Caki2 (cell line): ENCODE measurements at regions not wholly inside any gene's neighbourhood (a gene's known extent, or its start where the extent isn't known, plus 50 kb on each side); places are given as distances from the start of the nearest gene placed in this dataset.
"Not testable (repeated sequence)": the region's sequence is repeated elsewhere in the genome, so short reads cannot be mapped to it uniquely, and the experiment has no call there.

Experiments used
- DNase-seq: peaks from one replicate; pipeline ENCODE4 v3.0.0-alpha.2; 2015; ENCODE audit warnings: low read depth
- in situ Hi-C: cut with HindIII; loops from 2 replicates; pipeline ENCODE4 v1.10.0; 2016; ENCODE audit warnings: low sequenced_read_pairs, low pct_unique_long_range_greater_than_20kb, mixed read lengths

DNA sequence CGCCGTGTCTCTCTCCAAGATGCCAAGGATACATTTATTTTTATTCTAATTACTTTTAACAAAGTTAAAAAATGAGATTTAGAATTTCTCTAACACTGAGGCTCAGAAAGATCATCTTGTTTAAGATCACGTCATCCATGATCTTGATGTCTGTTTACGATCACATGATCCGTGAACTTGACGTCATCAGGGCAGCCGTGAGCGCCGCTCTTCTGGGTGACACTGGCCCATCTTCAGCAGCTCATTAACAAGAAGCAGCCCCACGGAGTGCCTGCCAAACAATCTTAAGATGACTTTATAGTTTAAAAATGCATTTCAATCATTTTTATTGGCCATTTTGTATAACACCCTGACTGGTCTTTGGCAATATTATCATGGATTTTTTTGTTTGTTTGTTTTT lies 291.1 kb upstream of the PRKCQ start:
- in situ Hi-C loops = no loop called here
- no peak for DNase-seq

GRCh38 chr10:6868036-6868725 lies 288.1 kb upstream of the PRKCQ start:
- DNase-seq = no peak
- in situ Hi-C loops = no loop called here

DNA sequence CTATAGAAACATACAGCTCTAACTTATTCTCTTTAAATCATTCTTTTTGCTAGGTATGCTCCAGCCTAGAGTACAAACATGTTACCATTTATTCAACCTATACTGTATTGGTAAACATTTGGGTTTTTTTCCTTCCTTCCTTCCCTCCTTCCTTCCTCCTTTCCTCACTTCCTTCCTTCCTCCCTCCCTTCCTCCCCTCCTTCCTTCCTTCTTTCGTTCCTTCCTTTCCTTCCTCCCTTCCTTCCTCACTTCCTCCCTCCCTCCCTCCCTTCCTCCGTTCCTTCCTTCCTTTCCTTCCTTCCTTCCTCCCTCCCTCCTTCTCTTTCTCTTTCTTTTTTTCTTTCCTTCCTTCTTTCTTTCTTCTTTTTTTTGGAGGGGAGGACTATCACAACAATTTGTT lies 286.7 kb upstream of the PRKCQ start:
- DNase-seq = no peak
- in situ Hi-C loops = no loop called here

- in situ Hi-C loops = no loop called here
- DNase-seq = no peak
Observed at GRCh38 chr10:6864142-6864541, 284.1 kb upstream of the PRKCQ start.

DNA sequence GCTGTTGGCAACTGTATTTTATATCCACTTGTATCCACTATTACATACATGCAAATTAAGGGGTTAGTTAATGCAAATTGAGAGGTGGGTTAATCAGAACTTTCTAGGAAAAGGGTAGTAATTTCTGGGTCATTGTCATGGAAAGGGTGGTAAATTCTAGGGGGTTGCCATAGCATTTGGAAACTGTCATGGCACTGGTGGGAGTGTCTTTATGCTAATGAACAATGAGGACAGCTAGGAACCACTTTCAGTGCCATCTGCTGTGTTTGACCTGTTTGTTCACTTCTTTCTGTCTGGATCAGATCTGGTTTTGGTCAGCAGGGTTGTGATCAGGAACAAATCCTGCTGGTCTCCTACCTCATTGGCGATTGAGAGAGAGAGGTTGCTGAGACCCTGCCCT lies 283.3 kb upstream of the PRKCQ start:
- in situ Hi-C loops = no loop called here
- DNase-seq = no peak

DNA sequence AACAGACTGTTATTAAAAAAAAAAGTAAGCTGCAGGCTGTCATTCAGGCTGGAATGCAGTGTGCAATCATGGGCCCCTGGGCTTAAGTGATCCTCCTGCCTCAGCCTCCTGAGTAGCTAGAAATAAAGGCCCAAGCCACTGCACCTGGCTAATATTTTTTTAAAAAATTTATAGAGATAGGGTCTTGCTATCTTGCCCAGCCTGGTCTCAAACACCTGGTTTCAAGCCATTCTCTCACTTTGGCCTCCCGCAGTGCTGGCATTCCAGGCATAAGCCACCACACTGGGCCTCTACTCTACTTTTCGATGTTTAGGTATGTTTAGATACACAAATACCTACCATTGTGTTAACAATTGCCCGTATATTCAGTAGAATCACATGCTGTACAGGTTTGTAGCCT lies 270.4 kb upstream of the PRKCQ start:
- in situ Hi-C loops = no loop called here
- DNase-seq = no peak

DNA sequence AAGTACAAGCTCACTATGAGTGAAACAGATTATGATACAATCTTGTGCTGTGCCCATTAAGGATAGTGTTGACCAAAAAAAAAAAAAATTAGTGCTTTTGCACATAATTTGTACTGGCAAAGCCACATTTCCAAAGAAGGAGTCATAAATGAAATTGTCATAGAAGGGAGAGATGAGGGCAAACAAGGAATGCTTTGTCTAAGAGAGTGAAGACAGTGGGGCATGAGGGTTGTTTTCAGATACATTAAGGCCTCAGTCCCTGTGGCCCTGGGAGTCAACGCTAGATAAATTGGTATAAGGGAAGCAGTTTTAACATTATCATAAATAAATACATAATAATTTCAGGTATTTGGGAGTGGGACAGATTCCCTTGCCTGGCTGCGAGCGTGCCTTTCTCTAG lies 267.5 kb upstream of the PRKCQ start:
- in situ Hi-C loops = no loop called here
- no peak for DNase-seq

DNA sequence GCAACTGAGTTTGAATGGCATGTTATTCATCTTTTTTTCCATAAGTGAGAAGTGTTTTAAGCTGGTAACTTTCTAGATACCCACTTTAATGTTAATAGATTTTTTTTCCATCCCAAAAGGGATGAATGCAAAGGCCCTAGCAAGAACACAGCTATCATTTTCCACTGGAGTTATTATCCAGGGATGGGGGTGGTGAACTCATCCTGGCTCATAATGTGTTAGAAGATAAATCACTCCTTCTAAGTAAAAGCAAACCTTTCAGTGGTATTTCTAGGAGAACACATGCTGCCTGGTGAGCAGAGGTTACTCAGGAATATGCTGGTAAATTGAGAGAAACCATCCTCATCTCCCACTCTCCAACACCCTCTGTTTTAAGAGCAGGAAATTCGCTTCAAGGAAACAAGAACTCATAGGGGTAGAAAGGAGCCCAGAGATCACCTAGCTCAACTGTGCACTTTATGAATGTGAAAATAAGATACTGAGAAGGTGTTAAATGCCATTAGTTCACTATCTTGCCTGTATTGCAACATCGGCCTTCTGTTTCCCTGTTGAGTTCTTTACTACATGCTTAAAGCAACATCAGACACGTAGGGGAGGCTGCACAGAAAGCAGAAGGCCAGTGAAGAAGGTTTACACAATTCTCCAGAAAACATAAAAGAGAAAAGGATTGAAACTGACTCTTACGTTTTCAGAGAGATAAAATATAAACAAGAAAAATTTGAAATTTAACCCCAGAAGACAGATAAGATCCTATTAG lies 264.0 kb upstream of the PRKCQ start:
- no peak for DNase-seq
- in situ Hi-C loops = no loop called here

DNA sequence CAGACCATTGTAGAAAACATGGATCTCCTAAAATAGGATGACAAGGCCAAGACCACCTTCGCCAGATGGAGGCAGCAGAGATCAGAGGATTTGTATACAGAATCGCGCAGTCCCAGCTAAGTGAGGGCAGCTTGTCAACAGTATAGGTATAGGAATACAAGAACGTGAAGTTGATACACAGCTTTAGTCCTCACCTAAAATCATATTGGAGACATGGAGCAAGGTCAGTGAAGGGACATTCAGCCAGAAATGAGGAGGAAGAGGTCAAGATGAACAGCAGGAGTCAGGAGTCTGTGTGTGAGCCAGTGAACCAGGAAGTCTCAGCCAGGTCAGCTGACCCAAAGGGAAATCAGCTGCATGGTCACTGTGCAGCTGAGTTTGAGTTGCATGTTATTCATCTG lies 263.4 kb upstream of the PRKCQ start:
- in situ Hi-C loops = no loop called here
- DNase-seq = no peak

DNA sequence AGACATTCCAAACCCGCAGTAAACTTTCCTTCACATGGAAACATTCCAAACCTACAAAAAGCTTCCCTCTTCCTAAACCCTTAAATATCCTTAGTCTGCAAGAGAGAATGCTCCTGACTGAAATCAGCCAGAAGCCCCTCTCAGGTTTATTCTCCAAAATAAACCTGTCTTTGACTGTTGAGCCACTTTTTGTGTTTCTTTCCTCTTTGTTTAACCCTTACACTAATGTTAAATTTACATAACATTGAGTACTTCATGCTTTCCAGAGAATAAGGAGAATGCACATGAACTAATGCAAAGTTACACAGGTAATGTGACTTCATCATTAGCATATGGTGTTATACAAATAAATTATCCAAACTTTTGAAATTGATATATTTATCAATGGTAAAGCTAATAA lies 262.6 kb upstream of the PRKCQ start:
- DNase-seq = no peak
- in situ Hi-C loops = no loop called here

GRCh38 chr10:6841761-6842160 lies 261.7 kb upstream of the PRKCQ start:
- in situ Hi-C loops = no loop called here
- DNase-seq = no peak

DNA sequence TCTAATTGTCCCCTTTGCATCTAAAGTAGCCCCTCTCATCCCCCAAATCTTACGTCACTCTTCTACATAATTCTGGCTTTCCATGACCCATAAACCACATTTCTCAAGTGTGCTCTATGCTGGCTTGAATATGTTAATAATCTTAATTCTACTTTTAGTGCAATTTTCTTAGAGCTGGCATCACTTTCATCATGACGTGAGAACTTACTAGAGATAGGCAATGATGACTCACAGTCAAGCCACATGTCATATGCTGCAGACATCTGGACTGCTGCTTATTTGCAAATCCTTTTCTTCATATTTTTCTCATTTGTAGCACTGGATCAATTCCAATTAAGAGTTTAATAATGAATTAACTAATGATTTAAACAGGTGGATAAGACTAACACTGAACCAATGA lies 260.7 kb upstream of the PRKCQ start:
- in situ Hi-C loops = no loop called here
- DNase-seq = no peak

DNA sequence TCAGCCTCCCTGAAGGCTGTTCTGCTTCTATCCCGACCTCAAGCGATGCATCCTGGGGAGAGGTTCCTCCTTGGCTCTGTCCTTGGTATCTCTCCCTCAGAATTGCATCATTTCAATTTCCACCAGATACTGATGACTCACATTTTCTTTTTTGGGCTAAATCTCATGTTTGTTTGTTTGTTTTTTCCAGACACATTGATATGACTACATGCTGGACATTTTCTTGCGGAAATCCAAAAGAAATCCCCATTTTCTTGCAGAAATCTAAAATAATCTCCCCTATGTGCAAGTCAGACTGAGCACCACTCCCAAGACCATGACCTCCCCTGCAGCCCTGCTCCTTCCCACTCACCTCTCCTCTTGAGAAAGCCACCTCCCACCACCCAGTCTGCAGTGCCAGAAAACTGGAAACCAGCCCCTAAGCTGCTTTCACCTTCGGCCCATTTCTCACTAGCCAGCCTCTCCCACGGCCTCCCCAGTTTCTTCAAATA lies 260.2 kb upstream of the PRKCQ start:
- in situ Hi-C loops = no loop called here

GRCh38 chr10:6838118-6838517 lies 258.0 kb upstream of the PRKCQ start:
- DNase-seq = peak; percentile 13
- in situ Hi-C loops = no loop called here

More for the DNA sequence above, 260.2 kb upstream of the PRKCQ start:
- DNase-seq = no peak

GRCh38 chr10:6833458-6834011 lies 253.5 kb upstream of the PRKCQ start:
- in situ Hi-C loops = no loop called here
- no peak for DNase-seq

DNA sequence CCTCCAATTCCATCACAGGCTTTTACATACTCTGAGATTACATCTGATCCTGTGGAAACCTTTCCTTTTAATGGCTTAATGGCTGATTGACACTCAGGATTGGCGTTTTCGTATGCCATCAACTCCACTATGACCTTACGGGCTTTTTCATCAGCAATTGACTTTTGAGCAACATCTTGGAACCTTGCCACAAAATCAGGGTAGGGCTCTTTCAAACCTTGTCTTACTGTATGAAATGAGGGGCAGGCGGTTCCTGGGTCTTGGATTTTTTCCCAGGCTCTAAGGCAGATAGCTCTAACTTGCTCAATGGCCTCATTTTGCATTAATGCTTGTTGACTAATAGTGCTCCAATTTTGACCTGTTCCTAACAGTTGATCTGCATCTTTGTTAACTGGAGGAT lies 250.9 kb upstream of the PRKCQ start:
- in situ Hi-C loops, DNase-seq: not testable (repeated sequence)

DNA sequence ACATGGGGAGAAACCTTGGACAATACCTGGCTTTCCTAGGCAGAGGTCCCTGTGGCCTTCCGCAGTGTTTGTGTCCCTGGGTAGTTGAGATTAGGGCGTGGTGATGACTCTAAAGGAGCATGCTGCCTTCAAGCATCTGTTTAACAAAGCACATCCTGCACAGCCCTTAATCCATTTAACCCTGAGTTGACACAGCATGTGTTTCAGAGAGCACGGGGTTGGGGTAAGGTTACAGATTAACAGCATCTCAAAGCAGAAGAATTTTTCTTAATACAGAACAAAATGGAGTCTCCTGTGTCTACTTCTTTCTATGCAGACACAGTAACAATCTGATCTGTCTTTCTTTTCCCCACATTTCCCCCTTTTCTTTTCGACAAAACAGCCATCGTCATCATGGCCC lies 244.7 kb upstream of the PRKCQ start:
- DNase-seq, in situ Hi-C loops: not testable (repeated sequence)

DNA sequence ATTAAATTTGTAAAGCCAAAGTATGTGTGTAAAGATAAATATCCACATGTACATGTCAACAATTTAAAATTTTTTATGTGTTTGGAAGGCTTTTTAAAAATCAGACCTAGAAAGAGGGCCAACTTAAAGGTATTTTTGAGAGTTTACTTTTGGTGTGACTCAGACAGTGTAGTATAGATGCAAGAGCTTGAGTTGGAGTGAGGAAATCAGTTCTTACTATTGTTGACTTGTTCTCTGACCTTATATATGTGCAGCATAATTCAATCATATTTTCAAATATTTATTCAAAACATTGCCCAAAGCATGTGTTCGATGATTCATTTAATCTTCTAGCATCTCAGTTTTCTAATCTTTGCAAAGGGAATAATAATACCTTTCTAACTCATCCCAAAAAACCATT lies 243.7 kb upstream of the PRKCQ start:
- DNase-seq = no peak
- in situ Hi-C loops = no loop called here

- in situ Hi-C loops = no loop called here
- no peak for DNase-seq
Observed at GRCh38 chr10:6819301-6819700, 239.2 kb upstream of the PRKCQ start.

- no peak for DNase-seq
- in situ Hi-C loops = no loop called here
Observed at GRCh38 chr10:6817770-6818169, 237.7 kb upstream of the PRKCQ start.
